ENCODE measurements at regions not wholly inside any gene's neighbourhood (a gene's known extent, or its start where the extent isn't known, plus 50 kb on each side); places are given as distances from the start of the nearest gene placed in this dataset.

GRCh38 chr13:50156140-50156539, 140.9 kb downstream of the KCNRG start:
- ATAC-seq = no peak
- TF ChIP-seq TCF4 (CRISPR knock-in tag; IDR thresholded peaks at IDR 0.05; ENCODE audit: borderline replicate concordance) = no peak
- TF ChIP-seq TOX (CRISPR knock-in tag; IDR thresholded peaks at IDR 0.05; ENCODE audit: borderline replicate concordance) = no peak
- TF ChIP-seq, protein P1, sequence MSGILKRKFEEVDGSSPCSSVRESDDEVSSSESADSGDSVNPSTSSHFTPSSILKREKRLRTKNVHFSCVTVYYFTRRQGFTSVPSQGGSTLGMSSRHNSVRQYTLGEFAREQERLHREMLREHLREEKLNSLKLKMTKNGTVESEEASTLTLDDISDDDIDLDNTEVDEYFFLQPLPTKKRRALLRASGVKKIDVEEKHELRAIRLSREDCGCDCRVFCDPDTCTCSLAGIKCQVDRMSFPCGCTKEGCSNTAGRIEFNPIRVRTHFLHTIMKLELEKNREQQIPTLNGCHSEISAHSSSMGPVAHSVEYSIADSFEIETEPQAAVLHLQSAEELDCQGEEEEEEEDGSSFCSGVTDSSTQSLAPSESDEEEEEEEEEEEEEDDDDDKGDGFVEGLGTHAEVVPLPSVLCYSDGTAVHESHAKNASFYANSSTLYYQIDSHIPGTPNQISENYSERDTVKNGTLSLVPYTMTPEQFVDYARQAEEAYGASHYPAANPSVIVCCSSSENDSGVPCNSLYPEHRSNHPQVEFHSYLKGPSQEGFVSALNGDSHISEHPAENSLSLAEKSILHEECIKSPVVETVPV (CRISPR knock-in tag; IDR thresholded peaks at IDR 0.05) = no peak
- no peak for TF ChIP-seq GLIS3 (CRISPR knock-in tag; IDR thresholded peaks at IDR 0.05)
- TF ChIP-seq, protein P2, sequence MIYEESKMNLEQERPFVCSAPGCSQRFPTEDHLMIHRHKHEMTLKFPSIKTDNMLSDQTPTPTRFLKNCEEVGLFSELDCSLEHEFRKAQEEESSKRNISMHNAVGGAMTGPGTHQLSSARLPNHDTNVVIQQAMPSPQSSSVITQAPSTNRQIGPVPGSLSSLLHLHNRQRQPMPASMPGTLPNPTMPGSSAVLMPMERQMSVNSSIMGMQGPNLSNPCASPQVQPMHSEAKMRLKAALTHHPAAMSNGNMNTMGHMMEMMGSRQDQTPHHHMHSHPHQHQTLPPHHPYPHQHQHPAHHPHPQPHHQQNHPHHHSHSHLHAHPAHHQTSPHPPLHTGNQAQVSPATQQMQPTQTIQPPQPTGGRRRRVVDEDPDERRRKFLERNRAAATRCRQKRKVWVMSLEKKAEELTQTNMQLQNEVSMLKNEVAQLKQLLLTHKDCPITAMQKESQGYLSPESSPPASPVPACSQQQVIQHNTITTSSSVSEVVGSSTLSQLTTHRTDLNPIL (CRISPR knock-in tag; IDR thresholded peaks at IDR 0.05; ENCODE audit: low read depth) = no peak
- no peak for TF ChIP-seq ZFP30 (CRISPR knock-in tag; IDR thresholded peaks at IDR 0.05)
- no peak for TF ChIP-seq ESRRG (CRISPR knock-in tag; IDR thresholded peaks at IDR 0.05)
- TF ChIP-seq ISL1 (CRISPR knock-in tag; IDR thresholded peaks at IDR 0.05) = no peak
- TF ChIP-seq, protein P3, sequence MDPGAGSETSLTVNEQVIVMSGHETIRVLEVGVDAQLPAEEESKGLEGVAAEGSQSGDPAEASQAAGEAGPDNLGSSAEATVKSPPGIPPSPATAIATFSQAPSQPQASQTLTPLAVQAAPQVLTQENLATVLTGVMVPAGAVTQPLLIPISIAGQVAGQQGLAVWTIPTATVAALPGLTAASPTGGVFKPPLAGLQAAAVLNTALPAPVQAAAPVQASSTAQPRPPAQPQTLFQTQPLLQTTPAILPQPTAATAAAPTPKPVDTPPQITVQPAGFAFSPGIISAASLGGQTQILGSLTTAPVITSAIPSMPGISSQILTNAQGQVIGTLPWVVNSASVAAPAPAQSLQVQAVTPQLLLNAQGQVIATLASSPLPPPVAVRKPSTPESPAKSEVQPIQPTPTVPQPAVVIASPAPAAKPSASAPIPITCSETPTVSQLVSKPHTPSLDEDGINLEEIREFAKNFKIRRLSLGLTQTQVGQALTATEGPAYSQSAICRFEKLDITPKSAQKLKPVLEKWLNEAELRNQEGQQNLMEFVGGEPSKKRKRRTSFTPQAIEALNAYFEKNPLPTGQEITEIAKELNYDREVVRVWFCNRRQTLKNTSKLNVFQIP (CRISPR knock-in tag; IDR thresholded peaks at IDR 0.05; ENCODE audit: borderline replicate concordance, low read depth) = no peak

DNA sequence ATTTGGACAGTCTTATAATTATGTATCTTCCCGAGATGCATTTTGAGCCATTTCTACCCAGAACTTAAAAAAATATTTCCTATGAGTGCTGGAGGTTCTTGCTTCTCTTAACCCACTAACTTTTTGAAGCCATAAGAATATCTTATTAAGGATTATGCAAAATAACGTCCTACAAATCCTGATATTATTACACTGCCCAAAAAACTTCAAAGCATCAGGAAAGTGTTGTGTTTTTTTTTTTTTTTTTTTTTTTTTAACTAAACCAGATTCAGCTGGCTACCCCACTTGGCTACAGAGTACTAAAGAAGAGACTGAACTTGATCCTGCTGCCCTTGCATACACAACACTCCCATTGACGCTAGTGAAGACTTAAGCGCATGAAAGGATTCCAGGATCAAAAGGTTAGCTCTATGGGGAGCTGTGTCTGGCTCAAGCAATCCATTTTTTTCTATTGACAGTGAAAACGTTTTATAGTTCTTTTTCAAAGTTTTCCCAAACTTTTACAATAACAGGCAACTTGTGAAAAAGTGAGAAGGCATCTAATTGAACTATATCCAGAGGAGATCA, 141.4 kb downstream of the KCNRG start:
- ATAC-seq = no peak

GRCh38 chr13:50158385-50159165, 143.3 kb downstream of the KCNRG start:
- ATAC-seq = no peak
- no peak for TF ChIP-seq RARB (CRISPR knock-in tag; IDR thresholded peaks at IDR 0.05)
- TF ChIP-seq SNAI2 (CRISPR knock-in tag; IDR thresholded peaks at IDR 0.05) = no peak
- no peak for TF ChIP-seq ZC3H10 (CRISPR knock-in tag; IDR thresholded peaks at IDR 0.05)
- TF ChIP-seq, protein P2 (CRISPR knock-in tag; IDR thresholded peaks at IDR 0.05; ENCODE audit: low read depth) = no peak
- TF ChIP-seq TOX (CRISPR knock-in tag; IDR thresholded peaks at IDR 0.05; ENCODE audit: borderline replicate concordance) = no peak

More for the DNA sequence above, 141.4 kb downstream of the KCNRG start:
- TF ChIP-seq ZNF565 (CRISPR knock-in tag; conservative IDR thresholded peaks at IDR 0.05; ENCODE audit: low read depth) (no peak), TOX (CRISPR knock-in tag; IDR thresholded peaks at IDR 0.05; ENCODE audit: borderline replicate concordance) (no peak), PPARA (CRISPR knock-in tag; IDR thresholded peaks at IDR 0.05; ENCODE audit: borderline replicate concordance) (no peak), CSDC2 (CRISPR knock-in tag; IDR thresholded peaks at IDR 0.05) (no peak), SNAI2 (CRISPR knock-in tag; IDR thresholded peaks at IDR 0.05) (no peak), ZFP3 (CRISPR knock-in tag; IDR thresholded peaks at IDR 0.05) (no peak), RARB (CRISPR knock-in tag; IDR thresholded peaks at IDR 0.05) (no peak), ISL1 (CRISPR knock-in tag; IDR thresholded peaks at IDR 0.05) (no peak), ZNF8 (CRISPR knock-in tag; IDR thresholded peaks at IDR 0.05) (no peak), TCF4 (CRISPR knock-in tag; IDR thresholded peaks at IDR 0.05; ENCODE audit: borderline replicate concordance) (no peak), BACH2 (CRISPR knock-in tag; IDR thresholded peaks at IDR 0.05; ENCODE audit: borderline replicate concordance) (no peak), ZNF70 (CRISPR knock-in tag; IDR thresholded peaks at IDR 0.05) (no peak), ZFP30 (CRISPR knock-in tag; IDR thresholded peaks at IDR 0.05) (no peak)
- TF ChIP-seq, protein P4, sequence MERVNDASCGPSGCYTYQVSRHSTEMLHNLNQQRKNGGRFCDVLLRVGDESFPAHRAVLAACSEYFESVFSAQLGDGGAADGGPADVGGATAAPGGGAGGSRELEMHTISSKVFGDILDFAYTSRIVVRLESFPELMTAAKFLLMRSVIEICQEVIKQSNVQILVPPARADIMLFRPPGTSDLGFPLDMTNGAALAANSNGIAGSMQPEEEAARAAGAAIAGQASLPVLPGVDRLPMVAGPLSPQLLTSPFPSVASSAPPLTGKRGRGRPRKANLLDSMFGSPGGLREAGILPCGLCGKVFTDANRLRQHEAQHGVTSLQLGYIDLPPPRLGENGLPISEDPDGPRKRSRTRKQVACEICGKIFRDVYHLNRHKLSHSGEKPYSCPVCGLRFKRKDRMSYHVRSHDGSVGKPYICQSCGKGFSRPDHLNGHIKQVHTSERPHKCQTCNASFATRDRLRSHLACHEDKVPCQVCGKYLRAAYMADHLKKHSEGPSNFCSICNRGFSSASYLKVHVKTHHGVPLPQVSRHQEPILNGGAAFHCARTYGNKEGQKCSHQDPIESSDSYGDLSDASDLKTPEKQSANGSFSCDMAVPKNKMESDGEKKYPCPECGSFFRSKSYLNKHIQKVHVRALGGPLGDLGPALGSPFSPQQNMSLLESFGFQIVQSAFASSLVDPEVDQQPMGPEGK (CRISPR knock-in tag; IDR thresholded peaks at IDR 0.05; ENCODE audit: borderline replicate concordance) = no peak
- TF ChIP-seq, protein P3 (CRISPR knock-in tag; IDR thresholded peaks at IDR 0.05; ENCODE audit: borderline replicate concordance, low read depth) = no peak
- TF ChIP-seq, protein P1 (CRISPR knock-in tag; IDR thresholded peaks at IDR 0.05) = no peak

Measured in SK-N-SH treated with all-trans-retinoic acid at 6 μM for 48 hours (cell line).